MM.1S (cell line): ENCODE measurements at regions not wholly inside any gene's neighbourhood (a gene's known extent, or its start where the extent isn't known, plus 50 kb on each side); places are given as distances from the start of the nearest gene placed in this dataset.

Experiments
- DNase-seq: peaks from one replicate; pipeline ENCODE4 v3.0.0-alpha.2; 2015
- H2AFZ ChIP-seq: fragments of 300-600 bp; sonication (generic); 2 replicates; pipeline ENCODE4 v1.6.0; 2016; ENCODE audit warnings: antibody characterized with exemption, low read length
- H3F3A ChIP-seq: fragments of 300-600 bp; sonication (generic); 2 replicates; pipeline ENCODE4 v1.6.1; 2016; ENCODE audit warnings: mild to moderate bottlenecking, antibody characterized with exemption, low read length, moderate library complexity, mixed read lengths; ENCODE audit not compliant: insufficient read depth
- H3K27ac ChIP-seq: fragments of 300-600 bp; sonication (generic); 2 replicates; pipeline ENCODE4 v1.5.1; 2016; ENCODE audit warnings: mild to moderate bottlenecking, low read length
- H3K27me3 ChIP-seq: fragments of 300-600 bp; sonication (generic); replicated peaks from 2 replicates; pipeline ENCODE4 v1.6.0; 2016; ENCODE audit warnings: low read length; ENCODE audit not compliant: insufficient read depth
- H3K36me3 ChIP-seq: fragments of 300-600 bp; sonication (generic); replicated peaks from 2 replicates; pipeline ENCODE4 v1.6.1; 2016; ENCODE audit warnings: mild to moderate bottlenecking, low read length, mixed read lengths; ENCODE audit not compliant: insufficient read depth
- H3K4me1 ChIP-seq: fragments of 300-600 bp; sonication (generic); 2 replicates; pipeline ENCODE4 v1.6.1; 2016; ENCODE audit warnings: low read length, mixed read lengths
- H3K4me2 ChIP-seq: fragments of 300-600 bp; sonication (generic); 2 replicates; pipeline ENCODE4 v1.6.0; 2016; ENCODE audit warnings: low read depth, low read length
- H3K4me3 ChIP-seq: fragments of 300-600 bp; sonication (generic); 2 replicates; pipeline ENCODE4 v1.5.1; 2016; ENCODE audit warnings: low read length, mixed read lengths
- H3K79me2 ChIP-seq: fragments of 300-600 bp; sonication (generic); 2 replicates; pipeline ENCODE4 v1.6.1; 2016; ENCODE audit warnings: mixed run types, low read length, mixed read lengths
- H3K9ac ChIP-seq: fragments of 300-600 bp; sonication (generic); 2 replicates; pipeline ENCODE4 v1.6.1; 2016; ENCODE audit warnings: low read length, mixed read lengths
- H3K9me2 ChIP-seq: fragments of 300-600 bp; sonication (generic); replicated peaks from 2 replicates; pipeline ENCODE4 v1.6.1; 2016; ENCODE audit warnings: mild to moderate bottlenecking, low read length, mixed read lengths; ENCODE audit not compliant: insufficient read depth
- H3K9me3 ChIP-seq: fragments of 300-600 bp; sonication (generic); replicated peaks from 2 replicates; pipeline ENCODE4 v1.6.1; 2016; ENCODE audit warnings: mild to moderate bottlenecking, low read length, mixed read lengths; ENCODE audit not compliant: insufficient read depth
- H4K20me1 ChIP-seq: fragments of 300-600 bp; sonication (generic); 2 replicates; pipeline ENCODE4 v1.6.1; 2016; ENCODE audit warnings: mild to moderate bottlenecking, low read length, moderate library complexity, mixed read lengths; ENCODE audit not compliant: insufficient read depth
- CTCF ChIP-seq: fragments of 300-600 bp; sonication (generic); IDR thresholded peaks from 2 replicates; pipeline ENCODE4 v1.5.1; 2016; ENCODE audit warnings: antibody characterized with exemption, low read length, mixed read lengths
- EZH2 ChIP-seq: fragments of 300-600 bp; sonication (generic); optimal IDR thresholded peaks from 2 replicates; pipeline ENCODE3; 2017; ENCODE audit warnings: low read depth, mild to moderate bottlenecking, antibody characterized with exemption, low read length, mixed read lengths
- EZH2phosphoT487 ChIP-seq: fragments of 300-600 bp; sonication (generic); IDR thresholded peaks from 2 replicates; pipeline ENCODE4 v1.6.1; 2018; ENCODE audit warnings: antibody characterized with exemption, low read length

GRCh38 chrX:42678133-42678532, 99.8 kb downstream of the PPP1R2C start:
- no peaks in the 10 kb centered on the region for H3K9me3 ChIP-seq
- H3K9me2 ChIP-seq, result no peaks in the 10 kb centered on the region
- no peaks in the 10 kb centered on the region for H3K79me2 ChIP-seq
- no peaks in the 10 kb centered on the region for H4K20me1 ChIP-seq
- H3K36me3 ChIP-seq, result no peaks in the 10 kb centered on the region
- DNase-seq, result no peak
- no peaks in the 10 kb centered on the region for H3K27me3 ChIP-seq
- no peak overlapping the region for H2AFZ ChIP-seq
- TF ChIP-seq EZH2phosphoT487 (no peak), CTCF (no peak), EZH2 (no peak)
- H3K27ac ChIP-seq, result no peak overlapping the region
- H3F3A ChIP-seq, result no peaks in the 10 kb centered on the region
- no peak overlapping the region for H3K4me2 ChIP-seq
- H3K4me1 ChIP-seq, result no peaks in the 10 kb centered on the region
- no peak overlapping the region for H3K9ac ChIP-seq
- H3K4me3 ChIP-seq, result no peak overlapping the region

GRCh38 chrX:42673301-42673810, 104.6 kb downstream of the PPP1R2C start:
- H3K4me2 ChIP-seq, result no peak overlapping the region
- H3K9ac ChIP-seq, result no peak overlapping the region
- H3K79me2 ChIP-seq, result no peaks in the 10 kb centered on the region
- H3K9me3 ChIP-seq, result no peaks in the 10 kb centered on the region
- no peaks in the 10 kb centered on the region for H3K27me3 ChIP-seq
- no peak for TF ChIP-seq EZH2phosphoT487
- TF ChIP-seq EZH2, result no peak
- TF ChIP-seq CTCF, result no peak
- H3K4me3 ChIP-seq, result no peak overlapping the region
- no peaks in the 10 kb centered on the region for H3F3A ChIP-seq
- H3K27ac ChIP-seq, result no peak overlapping the region
- H3K4me1 ChIP-seq, result no peaks in the 10 kb centered on the region
- H3K36me3 ChIP-seq, result no peaks in the 10 kb centered on the region
- H2AFZ ChIP-seq, result no peak overlapping the region
- no peaks in the 10 kb centered on the region for H4K20me1 ChIP-seq
- DNase-seq, result no peak
- no peaks in the 10 kb centered on the region for H3K9me2 ChIP-seq

GRCh38 chrX:42664680-42665079, 113.3 kb downstream of the PPP1R2C start:
- H3K27ac ChIP-seq, result no peak overlapping the region
- no peaks in the 10 kb centered on the region for H3K27me3 ChIP-seq
- no peak overlapping the region for H2AFZ ChIP-seq
- no peak overlapping the region for H3K4me3 ChIP-seq
- DNase-seq, result no peak
- no peaks in the 10 kb centered on the region for H3K36me3 ChIP-seq
- H4K20me1 ChIP-seq, result no peaks in the 10 kb centered on the region
- no peaks in the 10 kb centered on the region for H3K79me2 ChIP-seq
- H3K9me2 ChIP-seq, result no peaks in the 10 kb centered on the region
- no peak overlapping the region for H3K9ac ChIP-seq
- H3K4me1 ChIP-seq, result no peaks in the 10 kb centered on the region
- no peak for TF ChIP-seq EZH2
- no peak for TF ChIP-seq CTCF
- TF ChIP-seq EZH2phosphoT487, result no peak
- no peaks in the 10 kb centered on the region for H3K9me3 ChIP-seq
- H3K4me2 ChIP-seq, result no peak overlapping the region
- H3F3A ChIP-seq, result no peaks in the 10 kb centered on the region
